GM10266 (cell line): ENCODE measurements at regions not wholly inside any gene's neighbourhood (a gene's known extent, or its start where the extent isn't known, plus 50 kb on each side); places are given as distances from the start of the nearest gene placed in this dataset.

Experiments used
- DNase-seq: peaks from one replicate; pipeline ENCODE4 v3.0.0; 2012; ENCODE audit errors: extremely low spot score
- CTCF ChIP-seq: IDR thresholded peaks from 2 replicates; pipeline ENCODE4 v1.5.1; 2012; ENCODE audit warnings: mild to moderate bottlenecking, low read depth; ENCODE audit not compliant: control insufficient read depth, insufficient read depth; ENCODE audit errors: missing control alignments

- TF ChIP-seq CTCF = no peak
- no peak for DNase-seq
Observed at GRCh38 chr12:32048791-32049190, 57.9 kb upstream of the BICD1 start.

- no peak for TF ChIP-seq CTCF
- no peak for DNase-seq
Observed at GRCh38 chr12:32049956-32050355, 56.7 kb upstream of the BICD1 start.

GRCh38 chr12:32051511-32052211, 55.0 kb upstream of the BICD1 start:
- no peak for TF ChIP-seq CTCF
- DNase-seq = no peak

GRCh38 chr12:32052212-32052713, 54.4 kb upstream of the BICD1 start:
- no peak for TF ChIP-seq CTCF
- no peak for DNase-seq

GRCh38 chr12:32053881-32054624, 52.6 kb upstream of the BICD1 start:
- TF ChIP-seq CTCF = no peak
- DNase-seq = no peak
